Progenitor cell of endocrine pancreas (in vitro differentiated cells): ENCODE measurements at regions not wholly inside any gene's neighbourhood (a gene's known extent, or its start where the extent isn't known, plus 50 kb on each side); places are given as distances from the start of the nearest gene placed in this dataset.
"Not testable (repeated sequence)": the region's sequence is repeated elsewhere in the genome, so short reads cannot be mapped to it uniquely, and the experiment has no call there.

Experiments
- DNase-seq: peaks from one replicate; pipeline ENCODE4 v3.0.0; 2021; ENCODE audit warnings: low spot score; ENCODE audit not compliant: unreplicated experiment
- H3K27ac Mint-ChIP-seq: 2 replicates; pipeline ENCODE4 v1.8.0; 2021; ENCODE audit warnings: mild to moderate bottlenecking, moderate library complexity, mixed read lengths
- H3K27me3 Mint-ChIP-seq: 2 replicates; pipeline ENCODE4 v1.8.0; 2021; ENCODE audit warnings: mixed read lengths
- H3K36me3 Mint-ChIP-seq: 2 replicates; pipeline ENCODE4 v1.8.0; 2022; ENCODE audit warnings: mixed read lengths; ENCODE audit not compliant: insufficient read depth
- H3K4me1 Mint-ChIP-seq: 2 replicates; pipeline ENCODE4 v1.8.0; 2021; ENCODE audit warnings: low read depth, mixed read lengths
- H3K4me3 Mint-ChIP-seq: 2 replicates; pipeline ENCODE4 v1.8.0; 2021; ENCODE audit warnings: low read depth, mild to moderate bottlenecking, moderate library complexity, mixed read lengths
- H3K9me3 Mint-ChIP-seq: 2 replicates; pipeline ENCODE4 v1.8.0; 2021; ENCODE audit warnings: low read depth, mixed read lengths
- CTCF ChIP-seq: fragments of 200-600 bp; sonication (generic); IDR thresholded peaks from one replicate; pipeline ENCODE4 v1.5.0; 2021; ENCODE audit warnings: antibody characterized with exemption, mild to moderate bottlenecking; ENCODE audit not compliant: unreplicated experiment

GRCh38 chr13:25017808-25018728 lies 77.9 kb upstream of the PABPC3 start:
- peaks cover 66% of the 10 kb centered on the region for H3K27me3 Mint-ChIP-seq

GRCh38 chr13:25018729-25019115 lies 77.2 kb upstream of the PABPC3 start:
- no peaks in the 10 kb centered on the region for H3K9me3 Mint-ChIP-seq
- H3K36me3 Mint-ChIP-seq = no peaks in the 10 kb centered on the region
- no peak for TF ChIP-seq CTCF
- H3K4me3 Mint-ChIP-seq = no peak overlapping the region
- peaks cover 3% of the 10 kb centered on the region for H3K4me1 Mint-ChIP-seq
- DNase-seq = no peak
- no peak overlapping the region for H3K27ac Mint-ChIP-seq
- H3K27me3 Mint-ChIP-seq = peaks cover 68% of the 10 kb centered on the region

More at GRCh38 chr13:25017808-25018728, 77.9 kb upstream of the PABPC3 start:
- not testable (repeated sequence) for H3K9me3 Mint-ChIP-seq, H3K36me3 Mint-ChIP-seq, H3K4me1 Mint-ChIP-seq
- peak; percentile 25 for DNase-seq
- Mint-ChIP-seq H3K4me3 (peak overlapping the region; percentile 67), H3K27ac (peak overlapping the region; percentile 37)

- H3K27me3 Mint-ChIP-seq = peaks cover 72% of the 10 kb centered on the region
- H3K9me3 Mint-ChIP-seq, H3K36me3 Mint-ChIP-seq, DNase-seq, H3K4me1 Mint-ChIP-seq, H3K27ac Mint-ChIP-seq, H3K4me3 Mint-ChIP-seq: not testable (repeated sequence)
These were observed 76.2 kb upstream of the PABPC3 start for GRCh38 chr13:25019741-25020140.

GRCh38 chr13:25024175-25024574 lies 71.8 kb upstream of the PABPC3 start:
- Mint-ChIP-seq H3K27ac (no peak overlapping the region), H3K4me1 (no peaks in the 10 kb centered on the region), H3K4me3 (no peak overlapping the region), H3K9me3 (no peaks in the 10 kb centered on the region), H3K36me3 (no peaks in the 10 kb centered on the region), H3K27me3 (peaks cover 57% of the 10 kb centered on the region)
- no peak for DNase-seq
- TF ChIP-seq CTCF = no peak

- H3K9me3 Mint-ChIP-seq = no peaks in the 10 kb centered on the region
- H3K27me3 Mint-ChIP-seq = peaks cover 32% of the 10 kb centered on the region
- no peak overlapping the region for H3K4me3 Mint-ChIP-seq
- TF ChIP-seq CTCF = no peak
- H3K27ac Mint-ChIP-seq = no peak overlapping the region
- no peaks in the 10 kb centered on the region for H3K4me1 Mint-ChIP-seq
- no peak for DNase-seq
- no peaks in the 10 kb centered on the region for H3K36me3 Mint-ChIP-seq
These were observed 63.8 kb upstream of the PABPC3 start for GRCh38 chr13:25032160-25032559.

- no peaks in the 10 kb centered on the region for H3K9me3 Mint-ChIP-seq
- no peak for TF ChIP-seq CTCF
- DNase-seq = no peak
- no peak overlapping the region for H3K4me3 Mint-ChIP-seq
- peaks cover 42% of the 10 kb centered on the region for H3K27me3 Mint-ChIP-seq
- H3K27ac Mint-ChIP-seq = no peak overlapping the region
- H3K36me3 Mint-ChIP-seq = no peaks in the 10 kb centered on the region
- no peaks in the 10 kb centered on the region for H3K4me1 Mint-ChIP-seq
These were observed 61.8 kb upstream of the PABPC3 start for GRCh38 chr13:25034173-25034572.
